ENCODE measurements at regions not wholly inside any gene's neighbourhood (a gene's known extent, or its start where the extent isn't known, plus 50 kb on each side); places are given as distances from the start of the nearest gene placed in this dataset.

GRCh38 chr1:147466543-147466942 lies 74.8 kb upstream of the BCL9 start:
- no peak overlapping the region for H3K4me3 ChIP-seq
- ATAC-seq (ENCODE audit: low FRiP score in 2 of 2) (no peak), DNase-seq (no peak)
- H3K9me3 ChIP-seq: peaks cover 0 to 12% (median 4%) of the 10 kb centered on the region in 4 donors
- no peak overlapping the region for H3K27ac ChIP-seq
- no peaks in the 10 kb centered on the region for H3K4me1 ChIP-seq
- 38 to 47% methylated on average over 3 of the region's 3 CpGs for WGBS, 2 donors
- no peak for TF ChIP-seq POLR2AphosphoS5 (IDR thresholded peaks at IDR 0.05)
- no peak for TF ChIP-seq POLR2A (IDR thresholded peaks at IDR 0.05)
- no peak for TF ChIP-seq EP300 (IDR thresholded peaks at IDR 0.05)
- TF ChIP-seq CTCF (IDR thresholded peaks at IDR 0.05): no peak
- H3K36me3 ChIP-seq: no peaks in the 10 kb centered on the region
- H3K27me3 ChIP-seq: no peaks in the 10 kb centered on the region

- ATAC-seq (ENCODE audit: low FRiP score in 2 of 2) (no peak), DNase-seq (no peak)
- TF ChIP-seq POLR2A (IDR thresholded peaks at IDR 0.05) (no peak), EP300 (IDR thresholded peaks at IDR 0.05) (no peak), POLR2AphosphoS5 (IDR thresholded peaks at IDR 0.05) (no peak), CTCF (IDR thresholded peaks at IDR 0.05) (no peak)
- Histone ChIP-seq H3K4me1 (no peaks in the 10 kb centered on the region), H3K36me3 (no peaks in the 10 kb centered on the region), H3K4me3 (no peak overlapping the region), H3K27me3 (no peaks in the 10 kb centered on the region), H3K9me3 (peaks cover 0 to 12% (median 4%) of the 10 kb centered on the region in 4 donors), H3K27ac (no peak overlapping the region)
Observed at GRCh38 chr1:147470079-147470478, 71.2 kb upstream of the BCL9 start.

- ATAC-seq (ENCODE audit: low FRiP score in 2 of 2) (peak in 1 of 2 donors; percentile 79), DNase-seq (no peak)
- no peak overlapping the region for H3K27ac ChIP-seq
- WGBS, 2 donors: 52 to 67% methylated on average over 2 of the region's 2 CpGs
- no peaks in the 10 kb centered on the region for H3K9me3 ChIP-seq
- H3K4me3 ChIP-seq: no peak overlapping the region
- H3K4me1 ChIP-seq: no peaks in the 10 kb centered on the region
- no peaks in the 10 kb centered on the region for H3K27me3 ChIP-seq
- no peak for TF ChIP-seq POLR2AphosphoS5 (IDR thresholded peaks at IDR 0.05)
- H3K36me3 ChIP-seq: no peaks in the 10 kb centered on the region
Observed at GRCh38 chr1:147472489-147472888, 68.8 kb upstream of the BCL9 start.

- Histone ChIP-seq H3K9me3 (no peaks in the 10 kb centered on the region), H3K27ac (no peak overlapping the region), H3K27me3 (no peaks in the 10 kb centered on the region), H3K4me1 (no peaks in the 10 kb centered on the region), H3K4me3 (no peak overlapping the region), H3K36me3 (no peaks in the 10 kb centered on the region)
- peak in 1 of 2 donors; percentile 70 for ATAC-seq (ENCODE audit: low FRiP score in 2 of 2)
- no peak for TF ChIP-seq POLR2A (IDR thresholded peaks at IDR 0.05)
- TF ChIP-seq EP300 (IDR thresholded peaks at IDR 0.05): no peak
- TF ChIP-seq CTCF (IDR thresholded peaks at IDR 0.05): no peak
- TF ChIP-seq POLR2AphosphoS5 (IDR thresholded peaks at IDR 0.05): no peak
- WGBS, 2 donors: 44 to 49% methylated on average over 5 of the region's 5 CpGs
- DNase-seq: no peak
Observed at GRCh38 chr1:147472966-147473732, 68.2 kb upstream of the BCL9 start.

GRCh38 chr1:147473733-147474049 lies 67.6 kb upstream of the BCL9 start:
- Histone ChIP-seq H3K36me3 (no peaks in the 10 kb centered on the region), H3K4me1 (no peaks in the 10 kb centered on the region), H3K4me3 (no peak overlapping the region), H3K27ac (no peak overlapping the region), H3K9me3 (no peaks in the 10 kb centered on the region), H3K27me3 (no peaks in the 10 kb centered on the region)
- ATAC-seq (ENCODE audit: low FRiP score in 2 of 2): no peak
- no peak for DNase-seq
- TF ChIP-seq CTCF (IDR thresholded peaks at IDR 0.05) (no peak), EP300 (IDR thresholded peaks at IDR 0.05) (no peak), POLR2AphosphoS5 (IDR thresholded peaks at IDR 0.05) (no peak), POLR2A (IDR thresholded peaks at IDR 0.05) (no peak)

Data from upper lobe of left lung (tissue), 6 donors.